GM21737 (cell line): ENCODE measurements at regions not wholly inside any gene's neighbourhood (a gene's known extent, or its start where the extent isn't known, plus 50 kb on each side); places are given as distances from the start of the nearest gene placed in this dataset.

ENCODE experiments used
- ATAC-seq: cut with Tn5 transposase; IDR thresholded peaks from one replicate; pipeline ENCODE4 v1.9.1; 2021; ENCODE audit warnings: mild to moderate bottlenecking, moderate library complexity; ENCODE audit not compliant: unreplicated experiment

GRCh38 chr2:71851094-71851750 is 296.4 kb downstream of the CYP26B1 start:
- ATAC-seq = no peak

DNA sequence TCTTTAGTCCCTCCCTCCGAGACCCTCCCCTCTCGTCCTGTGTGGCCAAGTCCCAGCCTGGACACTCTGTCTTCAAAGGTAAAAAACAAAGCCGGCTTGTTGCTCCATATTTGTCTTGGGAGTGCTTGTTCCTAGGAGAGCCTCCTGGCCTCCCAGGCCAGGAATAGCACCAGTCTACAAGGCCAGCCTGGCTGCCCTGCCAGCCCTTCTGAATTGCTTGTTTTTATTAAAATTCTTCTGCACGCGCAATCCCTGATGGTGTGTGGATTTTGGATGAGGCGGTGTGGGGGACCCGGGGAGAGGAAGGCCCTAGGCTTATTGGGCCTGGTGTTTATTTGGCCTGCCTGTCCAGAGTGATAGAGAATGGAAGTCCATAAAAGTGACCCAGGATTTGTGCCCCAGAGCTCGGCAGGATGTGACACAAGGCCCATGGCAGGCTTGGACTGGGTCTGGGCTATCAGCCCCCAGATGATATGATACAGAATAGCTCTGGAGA is 297.3 kb downstream of the CYP26B1 start:
- no peak for ATAC-seq

- ATAC-seq = no peak
Measured at GRCh38 chr2:71849607-71850305, 297.9 kb downstream of the CYP26B1 start.

GRCh38 chr2:71849111-71849510 is 298.6 kb downstream of the CYP26B1 start:
- no peak for ATAC-seq

- ATAC-seq = no peak
Measured at GRCh38 chr2:71846669-71847291, 300.9 kb downstream of the CYP26B1 start.

GRCh38 chr2:71846072-71846471 is 301.6 kb downstream of the CYP26B1 start:
- no peak for ATAC-seq

DNA sequence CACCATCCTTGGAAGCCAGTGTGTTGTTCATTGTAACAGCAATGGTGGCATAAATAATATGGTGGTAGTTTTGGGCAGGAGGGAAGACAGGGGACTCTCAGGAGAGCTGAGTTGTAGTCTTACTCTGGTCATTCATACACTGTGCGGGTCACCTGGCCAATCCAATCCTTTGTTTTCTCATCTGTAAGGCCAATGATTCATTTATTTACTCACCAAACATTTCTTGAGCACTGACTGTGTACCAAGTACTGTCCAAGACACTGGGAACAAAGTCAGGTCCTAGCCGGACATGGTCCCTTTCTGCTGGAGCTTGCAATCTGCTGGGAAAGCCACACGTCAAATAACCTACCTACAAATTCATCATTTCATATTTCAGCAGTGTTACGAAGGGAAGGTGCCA is 302.7 kb downstream of the CYP26B1 start:
- ATAC-seq = no peak

GRCh38 chr2:71843391-71843850 is 304.2 kb downstream of the CYP26B1 start:
- no peak for ATAC-seq

- ATAC-seq = no peak
Measured at GRCh38 chr2:71842744-71843143, 304.9 kb downstream of the CYP26B1 start.

DNA sequence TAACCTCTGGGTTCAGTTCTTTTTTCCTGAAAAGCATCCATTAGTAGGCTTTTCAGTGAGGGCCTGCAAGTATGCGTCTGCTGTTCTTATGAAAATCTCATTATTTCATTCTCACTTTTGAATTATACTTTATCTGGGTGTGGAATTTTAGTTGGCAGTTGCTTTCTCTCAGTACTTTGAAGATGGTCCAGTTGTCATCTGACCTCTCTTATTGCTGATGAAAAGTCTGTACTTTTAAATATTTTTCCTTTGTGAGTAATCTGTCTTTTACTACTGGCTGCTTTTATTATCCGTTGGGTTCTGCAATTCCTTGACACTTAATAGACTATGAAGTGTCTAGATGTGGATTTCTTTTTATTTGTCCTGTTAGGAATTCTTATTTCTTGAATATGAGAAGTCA is 307.8 kb downstream of the CYP26B1 start:
- ATAC-seq = no peak

GRCh38 chr2:71834796-71835195 is 312.9 kb downstream of the CYP26B1 start:
- ATAC-seq = no peak

- ATAC-seq = no peak
Measured at GRCh38 chr2:71833855-71834560, 313.7 kb downstream of the CYP26B1 start.

DNA sequence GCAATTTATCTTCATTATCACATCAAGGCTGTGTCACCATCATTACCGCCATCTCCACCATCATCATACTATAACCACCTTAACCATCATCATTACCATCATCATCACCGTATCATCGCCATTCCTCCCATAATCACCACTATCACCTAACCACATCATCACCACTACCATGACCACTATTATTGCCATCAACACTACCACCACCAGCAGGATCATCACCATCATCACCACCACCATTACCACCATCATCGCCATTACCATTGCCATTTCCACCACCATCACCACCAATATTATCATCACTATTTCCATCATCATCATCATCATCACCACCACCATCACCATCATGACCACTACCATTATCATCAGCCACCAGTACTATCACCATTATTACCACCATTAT is 314.4 kb downstream of the CYP26B1 start:
- no peak for ATAC-seq

DNA sequence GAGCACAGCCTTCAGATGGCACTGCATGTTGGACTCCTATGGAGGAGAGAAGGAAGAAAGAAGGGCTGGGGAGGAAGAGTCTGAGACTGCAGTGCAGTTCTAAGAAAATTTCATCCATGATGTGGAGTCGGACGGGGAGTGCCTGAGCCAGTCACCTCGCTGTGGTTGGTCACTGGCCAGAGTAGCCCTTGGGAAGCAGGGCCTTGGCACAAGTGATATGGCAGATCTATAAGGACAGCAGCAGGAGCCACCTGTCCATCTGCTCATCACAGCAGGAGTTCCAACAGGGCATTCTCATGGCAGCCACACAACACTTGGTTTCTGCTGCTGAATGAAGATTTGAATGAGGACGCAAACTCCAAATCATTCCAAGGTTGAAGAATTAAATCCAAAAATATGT is 314.8 kb downstream of the CYP26B1 start:
- ATAC-seq = no peak

DNA sequence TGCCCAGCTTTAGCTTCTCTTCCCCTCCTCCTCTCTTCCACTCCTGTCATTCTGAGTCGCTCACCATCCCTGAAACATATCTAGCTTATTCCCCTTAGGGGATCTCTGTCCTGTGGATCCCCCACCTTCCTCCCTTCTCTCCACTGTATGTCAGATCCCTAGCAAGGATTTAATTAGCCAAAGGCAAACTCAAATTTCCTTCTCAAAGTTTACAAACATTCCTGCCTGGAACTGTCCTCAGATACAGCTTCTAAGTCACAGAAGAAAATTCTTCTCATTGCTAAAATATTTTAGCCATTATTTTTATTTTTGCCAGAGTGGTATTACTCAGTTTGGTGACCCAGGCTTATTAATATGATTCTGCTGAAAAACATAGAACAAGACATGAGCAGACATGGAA is 315.3 kb downstream of the CYP26B1 start:
- no peak for ATAC-seq

DNA sequence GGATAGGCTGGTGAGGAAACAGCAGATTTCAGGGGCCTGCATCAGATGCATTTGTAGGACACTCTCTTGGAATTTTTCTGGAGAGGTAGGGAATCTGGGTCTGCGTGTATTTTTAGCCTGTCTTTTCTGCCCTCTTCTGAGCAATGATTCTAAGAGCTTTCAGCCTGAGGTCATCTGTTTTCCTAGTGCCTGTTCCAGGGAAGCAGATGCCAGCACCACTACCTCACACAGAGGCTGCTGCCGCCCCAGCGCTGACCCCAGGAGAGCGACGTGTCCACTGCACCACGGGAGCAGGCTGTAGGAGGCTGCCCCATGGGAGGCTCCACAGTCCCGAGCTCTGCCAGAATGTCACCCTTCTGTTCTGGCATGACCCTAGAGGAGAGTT is 316.5 kb downstream of the CYP26B1 start:
- ATAC-seq = no peak

GRCh38 chr2:71830497-71831192 is 317.0 kb downstream of the CYP26B1 start:
- ATAC-seq = no peak

DNA sequence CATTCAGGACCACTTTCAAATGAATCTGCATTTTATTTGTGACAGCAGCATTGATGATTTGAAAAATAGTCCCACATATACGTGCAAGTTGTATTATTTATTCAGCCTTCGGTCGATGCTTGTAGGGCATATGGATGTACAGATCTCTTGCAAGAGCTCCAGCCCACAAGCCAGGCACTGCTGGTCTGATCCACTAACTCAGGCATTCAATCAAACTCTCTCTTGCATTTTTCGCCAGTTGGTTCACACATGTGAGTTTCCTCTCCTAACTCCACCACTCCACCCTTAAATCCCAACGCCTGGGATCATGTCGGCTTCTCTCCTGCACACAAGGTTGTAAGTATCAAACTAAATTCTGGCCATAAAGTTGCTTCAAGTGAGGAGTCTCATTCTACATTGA is 318.7 kb downstream of the CYP26B1 start:
- no peak for ATAC-seq

GRCh38 chr2:71827973-71828372 is 319.7 kb downstream of the CYP26B1 start:
- no peak for ATAC-seq

- ATAC-seq = no peak
Measured at GRCh38 chr2:71827524-71827901, 320.1 kb downstream of the CYP26B1 start.
